Forelimb muscle (tissue), 1 donor: ENCODE measurements at regions not wholly inside any gene's neighbourhood (a gene's known extent, or its start where the extent isn't known, plus 50 kb on each side); places are given as distances from the start of the nearest gene placed in this dataset.
"Not testable (repeated sequence)": the region's sequence is repeated elsewhere in the genome, so short reads cannot be mapped to it uniquely, and the experiment has no call there.

ENCODE experiments used
- DNase-seq: peaks from one replicate; pipeline ENCODE4 v3.0.0-alpha.2; 2013; ENCODE audit warnings: low read depth

DNA sequence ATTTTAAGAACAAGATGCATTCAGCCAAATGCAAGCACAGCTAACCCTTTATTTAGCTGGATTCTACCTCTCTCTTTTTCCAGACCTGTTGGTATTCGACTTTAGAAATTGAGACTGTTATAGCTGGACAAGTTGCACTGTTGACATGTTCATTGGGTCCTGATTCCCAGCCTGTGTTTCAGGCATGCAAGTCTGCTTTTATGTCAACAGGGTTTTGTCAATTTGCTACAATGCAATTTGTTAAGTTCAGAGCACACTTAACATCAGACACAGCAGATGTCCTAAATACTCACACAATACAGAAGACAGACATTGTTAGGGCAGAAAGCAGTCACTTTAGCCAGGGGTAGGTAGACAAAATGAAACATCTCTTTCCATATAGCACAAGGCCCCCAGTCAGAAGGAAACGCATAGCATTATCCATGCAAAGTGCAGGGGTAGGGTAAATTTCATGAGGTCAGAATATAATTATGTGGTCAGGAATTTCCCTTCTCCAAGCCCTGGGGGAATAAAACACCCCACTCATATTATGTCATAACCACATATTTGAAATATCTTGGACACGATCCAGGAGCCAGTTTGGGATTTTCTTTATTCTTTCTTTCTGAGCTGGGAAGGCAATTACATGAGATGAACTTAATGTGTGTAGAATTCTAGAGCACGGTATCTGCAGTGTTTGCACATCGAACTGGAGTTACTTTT, 504.1 kb downstream of the NTRK3 start:
- DNase-seq, result no peak

DNA sequence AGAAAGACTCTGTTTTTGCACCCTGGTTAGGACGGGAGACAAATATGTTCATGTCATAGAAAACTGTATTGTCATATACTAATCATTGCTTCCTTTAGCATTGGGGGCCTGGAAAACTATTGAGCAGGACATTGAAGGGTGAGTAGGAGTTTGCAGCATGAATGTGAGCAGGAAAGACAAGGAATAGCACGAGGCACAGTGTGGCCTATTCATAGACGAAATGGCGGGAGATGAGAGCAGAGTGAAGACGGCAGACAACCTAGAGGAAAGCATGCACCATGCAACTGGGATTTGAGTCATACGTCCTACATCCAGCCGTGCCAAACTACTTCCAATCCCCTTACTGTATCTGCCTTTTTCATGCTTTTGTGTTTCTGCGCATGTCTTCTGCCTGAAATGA, 508.1 kb downstream of the NTRK3 start:
- DNase-seq, result no peak

DNA sequence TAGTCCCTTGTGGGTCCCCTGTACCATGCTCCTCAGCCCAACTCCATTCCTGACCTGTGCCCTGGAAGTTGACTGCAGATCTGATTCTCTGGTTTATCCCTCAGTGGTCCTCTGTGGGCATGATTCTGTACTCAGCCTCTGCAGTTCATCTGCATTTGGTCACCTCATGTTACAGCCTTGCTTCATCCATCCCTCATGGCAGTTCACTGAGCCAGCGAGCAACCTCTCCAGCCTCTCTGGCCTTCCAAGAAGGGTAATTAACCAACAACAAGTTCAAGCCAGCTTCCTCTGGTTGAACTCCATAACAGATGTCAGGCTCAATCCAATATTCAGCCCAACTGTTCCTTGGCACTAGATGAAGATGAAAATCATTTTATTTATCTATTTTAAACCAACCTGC, 509.5 kb downstream of the NTRK3 start:
- DNase-seq, result no peak

DNA sequence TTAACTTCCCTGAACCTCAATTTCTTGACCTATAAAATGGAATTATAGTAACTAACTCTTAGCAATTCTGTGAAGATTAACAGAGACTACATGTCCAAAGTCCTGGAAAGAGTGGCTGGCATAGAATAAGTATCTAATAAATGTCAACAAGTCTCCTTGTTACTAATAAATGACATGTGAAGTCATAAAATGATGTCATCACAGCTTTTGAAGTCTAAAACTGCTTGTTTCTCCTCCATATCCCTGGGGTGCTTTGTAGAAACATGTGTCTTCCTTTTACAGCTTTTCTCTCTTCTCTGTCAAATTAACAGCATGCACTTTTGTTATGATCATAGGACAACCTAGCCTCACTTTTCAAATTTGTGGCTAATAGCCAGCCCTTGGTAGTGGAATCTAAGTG, 510.2 kb downstream of the NTRK3 start:
- DNase-seq, result no peak

DNA sequence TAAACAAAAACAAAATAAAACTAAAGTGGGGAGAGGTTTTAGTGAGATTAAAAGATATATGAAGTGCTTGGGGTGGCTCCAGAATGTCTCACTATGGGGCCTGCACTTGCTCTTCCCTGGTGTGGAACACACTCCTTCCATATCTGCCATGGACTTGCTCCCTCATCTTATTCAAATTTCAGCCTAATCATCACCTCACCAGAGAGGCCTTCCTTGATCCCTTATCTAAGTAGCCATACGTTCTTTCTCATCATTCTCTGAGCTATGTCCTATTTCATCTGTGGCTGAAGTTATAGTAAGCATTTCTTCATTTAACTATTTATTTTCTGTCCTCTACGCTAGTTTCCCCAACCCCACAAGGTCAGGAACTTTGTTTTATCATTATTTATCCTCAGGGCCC, 511.7 kb downstream of the NTRK3 start:
- no peak for DNase-seq

DNA sequence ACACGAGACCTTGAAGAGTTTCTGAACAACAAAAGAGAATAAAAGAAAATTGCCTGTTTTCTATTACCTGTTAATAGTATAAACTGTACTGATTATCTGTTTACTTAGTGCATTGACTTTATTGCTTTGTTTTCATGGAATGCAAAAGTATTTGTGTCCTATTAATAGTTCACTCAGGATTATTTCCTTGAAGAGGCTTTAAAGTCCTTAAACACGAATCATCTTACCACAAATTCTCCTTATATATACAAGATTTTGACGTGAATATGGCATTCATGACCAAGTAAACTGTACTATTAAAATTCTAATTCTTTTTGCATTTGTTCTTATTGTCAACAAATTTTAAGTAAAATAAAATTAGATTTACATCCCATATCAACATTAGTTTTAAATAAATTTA, 513.0 kb downstream of the NTRK3 start:
- DNase-seq, result no peak

DNA sequence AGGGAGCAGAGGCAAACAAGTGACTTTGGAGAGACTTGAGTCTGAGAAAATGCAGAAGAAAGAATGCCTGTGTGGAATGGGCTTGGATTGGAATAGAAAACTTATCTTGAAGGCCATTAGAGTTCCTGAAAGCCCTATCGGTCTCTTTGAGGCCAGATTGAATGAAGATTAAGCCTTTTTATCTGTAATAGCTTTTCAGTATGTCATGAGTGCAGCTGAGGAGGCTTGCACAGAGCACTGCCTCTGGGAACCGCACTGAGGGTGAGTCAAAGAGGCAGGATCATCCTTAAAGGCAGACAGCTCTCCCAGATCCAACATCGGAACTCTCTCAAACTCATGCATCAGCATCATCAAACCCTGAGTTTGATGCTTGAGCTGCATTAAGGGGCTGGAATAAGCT, 515.2 kb downstream of the NTRK3 start:
- DNase-seq, result no peak

DNA sequence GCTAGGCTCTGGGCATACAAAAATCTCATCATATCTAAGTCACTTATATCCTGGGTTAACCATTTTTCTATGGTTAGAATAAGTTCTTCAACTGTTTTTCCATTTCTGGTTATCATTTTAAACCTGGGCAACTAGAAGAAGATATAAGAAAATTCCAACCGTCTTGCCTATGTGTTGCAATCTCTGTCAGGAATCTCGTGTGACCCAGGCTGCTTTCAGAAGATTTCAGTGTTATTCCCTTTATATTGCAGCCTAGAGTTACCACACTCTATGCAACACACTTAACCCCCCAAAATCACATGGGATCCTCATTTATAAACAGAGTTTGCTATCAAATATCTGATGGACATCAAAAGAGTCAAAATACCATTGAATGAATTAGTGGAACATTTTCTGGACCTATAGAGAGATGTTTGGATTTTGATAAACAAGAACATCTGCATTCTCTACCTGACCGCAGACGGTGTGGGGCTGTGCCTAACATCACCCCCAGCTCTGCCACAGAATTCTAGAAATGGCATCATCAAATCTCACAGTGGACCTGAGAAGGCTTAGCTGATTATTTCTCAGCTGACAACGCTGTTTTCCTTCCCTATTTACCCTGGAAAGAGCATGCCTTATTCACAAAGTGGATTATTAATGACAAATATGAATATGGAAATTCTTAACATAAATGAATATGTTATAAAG, 515.7 kb downstream of the NTRK3 start:
- no peak for DNase-seq

DNA sequence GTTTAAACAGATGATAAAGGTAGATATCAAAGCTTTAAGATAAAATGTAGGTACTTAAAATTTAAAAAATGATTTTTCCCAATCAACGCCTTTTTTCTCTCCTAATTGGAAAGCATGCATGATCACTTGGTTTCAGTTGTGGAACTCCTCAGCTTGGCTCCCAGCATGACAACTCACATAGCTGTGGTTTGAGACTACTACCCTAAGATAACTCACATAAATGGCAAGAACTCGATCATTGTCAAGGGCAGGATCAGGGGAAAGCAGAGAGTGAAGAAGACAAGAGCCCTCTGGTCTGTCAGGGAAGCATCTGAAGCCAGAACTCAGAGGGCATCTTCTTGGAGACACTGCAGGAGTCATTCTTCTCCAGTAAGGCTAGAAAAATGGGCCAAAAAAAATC, 516.7 kb downstream of the NTRK3 start:
- DNase-seq, result no peak

DNA sequence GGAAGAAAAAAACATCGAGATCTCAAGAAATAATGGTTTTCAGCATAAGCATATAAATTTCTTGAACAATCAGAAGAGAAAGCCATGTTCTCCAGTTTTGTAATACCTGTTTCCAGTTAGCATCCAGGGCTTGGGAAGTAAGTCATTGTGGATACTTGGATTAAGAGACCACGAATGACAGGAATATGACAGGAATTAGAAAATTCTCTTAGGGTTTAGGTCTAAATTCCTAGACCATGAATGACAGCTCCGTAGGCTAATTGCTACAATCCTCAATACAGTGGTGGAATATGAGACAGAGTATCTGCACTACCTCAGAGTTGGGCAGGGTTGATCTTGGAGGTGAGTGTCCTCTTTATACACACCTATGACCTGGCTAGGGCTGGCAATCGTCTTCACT, 517.5 kb downstream of the NTRK3 start:
- no peak for DNase-seq

DNA sequence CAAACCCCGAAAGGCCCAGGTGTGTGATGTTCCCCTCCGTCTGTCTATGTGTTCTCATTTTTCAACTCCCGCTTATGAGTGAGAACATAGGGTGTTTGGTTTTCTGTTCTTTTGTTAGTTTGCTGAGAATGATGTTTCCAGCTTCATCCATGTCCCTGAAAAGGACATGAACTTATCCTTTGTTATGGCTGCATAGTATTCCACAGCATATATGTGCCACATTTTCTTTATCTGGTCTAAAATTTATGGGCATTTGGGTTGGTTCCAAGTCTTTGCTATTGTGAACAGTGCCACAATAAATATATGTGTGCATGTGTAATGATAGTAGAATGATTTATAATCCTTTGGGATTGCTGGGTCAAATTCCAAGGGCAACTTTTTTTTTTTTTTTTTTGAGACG, 519.1 kb downstream of the NTRK3 start:
- DNase-seq, result not testable (repeated sequence)

DNA sequence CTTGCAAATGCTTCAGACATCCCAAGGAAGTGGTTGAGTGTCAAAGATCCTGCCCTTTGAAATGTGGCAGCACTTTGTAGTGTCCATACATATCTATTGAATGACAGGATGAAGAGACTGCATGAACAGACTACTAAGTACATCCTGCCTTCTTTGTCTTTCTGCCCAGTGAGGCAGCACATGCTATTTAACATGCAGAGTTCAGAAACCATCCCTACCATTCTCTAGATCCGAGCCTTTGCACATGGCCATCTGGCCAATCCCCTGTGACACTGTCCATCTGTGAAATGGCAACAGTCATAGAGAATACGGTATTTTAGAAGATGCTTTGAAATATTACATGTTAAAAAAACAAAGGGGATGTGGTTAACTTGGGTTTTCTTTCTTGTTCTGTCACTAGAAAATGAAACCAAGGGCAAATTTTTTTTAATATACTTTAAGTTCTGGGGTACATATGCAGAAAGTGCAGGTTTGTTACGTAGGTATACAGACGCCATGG, 519.6 kb downstream of the NTRK3 start:
- DNase-seq, result no peak

DNA sequence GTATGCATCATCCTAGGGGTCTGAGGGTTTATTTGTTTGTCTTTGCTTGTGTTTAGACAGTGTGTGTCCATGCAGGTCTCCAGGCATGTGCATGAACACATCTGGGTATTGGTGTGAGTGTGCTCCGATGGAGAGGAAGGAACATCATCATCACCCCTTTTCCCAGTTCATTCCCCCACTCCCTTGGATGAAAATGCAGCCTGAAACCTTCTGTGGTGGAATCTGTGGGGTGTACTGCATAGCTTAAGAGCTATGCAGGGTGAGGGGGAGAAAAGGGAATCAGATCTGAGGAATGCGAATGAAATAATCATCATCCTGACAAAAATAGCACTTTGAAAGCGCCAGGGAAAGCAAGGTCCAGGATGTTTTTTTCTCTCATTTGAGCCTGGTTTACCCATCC, 520.1 kb downstream of the NTRK3 start:
- no peak for DNase-seq

DNA sequence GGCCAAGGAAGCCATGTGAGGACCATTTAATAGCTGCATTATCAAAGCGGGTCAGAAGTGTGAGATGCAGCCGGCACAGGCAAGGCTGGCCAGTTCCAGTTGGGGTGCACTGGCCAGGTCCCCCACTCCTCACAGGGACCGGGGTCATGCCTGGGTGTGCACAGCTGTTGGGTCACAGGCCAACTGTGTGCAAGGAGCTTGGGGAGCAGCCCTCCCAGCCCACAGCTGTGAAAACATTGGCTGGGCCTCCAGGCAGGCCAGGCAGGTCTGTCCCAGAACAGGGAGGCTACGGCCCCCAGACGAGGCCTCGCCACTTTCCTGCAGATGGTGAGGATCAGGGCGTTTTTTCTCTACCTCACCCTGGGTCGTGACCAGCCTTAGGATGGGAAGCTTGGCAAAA, 521.0 kb downstream of the NTRK3 start:
- no peak for DNase-seq

DNA sequence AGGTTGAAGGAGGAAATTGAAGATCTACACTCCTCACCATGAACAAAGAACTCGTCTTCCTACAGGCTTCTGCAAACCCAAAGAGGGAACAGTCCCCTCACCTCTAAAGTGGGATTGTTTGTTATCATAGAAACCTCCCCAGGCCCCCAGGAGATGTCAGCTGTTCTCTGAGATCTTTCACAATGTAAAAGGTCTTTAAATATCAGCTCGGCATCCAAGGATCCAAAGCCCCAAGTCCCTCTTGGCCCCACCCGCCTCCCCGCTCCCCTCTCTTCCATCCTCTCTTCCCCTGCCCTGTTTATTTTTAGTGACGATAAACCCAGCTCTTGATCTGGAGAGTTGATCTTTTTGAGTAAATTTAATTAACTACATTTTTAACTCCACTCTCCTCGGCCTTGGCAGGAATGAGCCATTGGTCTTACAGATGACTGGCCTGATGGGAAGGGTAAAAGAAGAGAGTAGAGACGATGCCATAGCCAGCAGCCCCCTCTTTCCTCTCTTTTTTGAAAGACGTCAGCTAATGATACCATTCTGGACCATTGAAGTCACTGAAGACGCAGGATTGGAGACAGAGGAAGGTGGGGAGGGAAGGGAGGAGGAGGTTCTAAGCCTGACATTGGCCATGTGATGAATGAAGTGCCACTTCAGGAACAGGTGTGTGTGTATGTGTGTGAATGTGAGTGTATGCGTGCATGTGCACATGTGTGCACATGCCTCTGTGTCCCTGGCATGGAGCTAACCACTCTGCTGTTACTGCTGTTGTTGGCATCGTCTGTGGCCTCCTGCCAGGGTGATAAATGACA, 521.8 kb downstream of the NTRK3 start:
- no peak for DNase-seq

DNA sequence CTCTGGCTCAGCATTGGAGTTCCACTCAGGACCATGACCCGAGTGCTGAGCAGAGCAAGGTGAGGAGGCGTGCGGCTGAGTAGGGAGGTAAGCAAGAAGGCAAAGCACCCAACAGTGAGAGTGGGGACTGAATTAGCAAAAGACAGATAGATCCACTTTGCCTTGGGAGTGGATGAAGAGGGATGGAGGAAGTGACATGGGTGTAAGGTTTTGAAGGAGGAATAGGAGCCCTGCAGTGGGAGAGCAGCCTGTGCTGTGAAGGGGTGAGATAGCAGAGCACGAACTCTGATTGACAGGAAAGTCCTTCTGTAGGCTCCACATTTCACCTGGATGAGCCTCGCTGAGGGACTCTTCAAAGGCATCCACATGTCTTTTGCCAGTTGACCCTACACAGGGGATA, 522.6 kb downstream of the NTRK3 start:
- DNase-seq, result no peak

DNA sequence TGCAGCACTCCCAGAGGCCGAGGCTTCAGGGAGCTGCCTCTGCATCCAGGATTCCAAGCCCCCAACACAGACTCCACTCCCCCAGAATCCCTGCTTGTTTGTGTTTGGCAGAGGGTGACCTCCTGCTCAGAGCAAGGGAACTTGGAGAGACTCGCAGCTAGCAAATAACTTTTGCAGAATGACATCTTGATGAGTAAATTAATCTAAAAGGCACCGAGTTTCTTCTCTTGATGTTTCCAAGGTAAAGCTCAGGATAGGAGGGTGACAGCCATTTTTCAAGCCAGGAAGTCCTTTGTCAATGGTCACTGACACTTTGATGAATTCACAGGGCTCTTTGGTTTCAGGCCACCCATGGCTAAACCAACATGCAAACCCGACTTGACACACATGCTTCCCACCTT, 523.0 kb downstream of the NTRK3 start:
- DNase-seq, result no peak

DNA sequence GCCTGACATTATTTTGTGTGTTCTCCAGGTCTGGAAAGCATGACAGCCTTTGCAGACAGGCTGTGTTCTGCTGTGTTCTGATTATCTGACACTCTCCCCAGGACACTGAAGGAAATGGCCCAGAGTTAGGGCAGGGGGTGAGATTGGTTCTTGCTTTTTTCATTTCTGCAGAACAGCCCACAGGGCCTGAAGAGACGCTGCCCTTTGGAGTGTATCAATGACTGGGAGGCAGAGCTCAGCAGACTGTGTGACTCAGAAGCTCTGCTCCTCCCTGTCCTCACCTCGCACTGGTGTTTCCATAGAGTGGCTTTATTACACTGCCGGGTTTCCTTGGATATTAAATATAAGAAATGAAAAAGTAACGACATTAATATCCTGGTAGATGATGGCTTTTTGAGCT, 523.6 kb downstream of the NTRK3 start:
- DNase-seq, result no peak

DNA sequence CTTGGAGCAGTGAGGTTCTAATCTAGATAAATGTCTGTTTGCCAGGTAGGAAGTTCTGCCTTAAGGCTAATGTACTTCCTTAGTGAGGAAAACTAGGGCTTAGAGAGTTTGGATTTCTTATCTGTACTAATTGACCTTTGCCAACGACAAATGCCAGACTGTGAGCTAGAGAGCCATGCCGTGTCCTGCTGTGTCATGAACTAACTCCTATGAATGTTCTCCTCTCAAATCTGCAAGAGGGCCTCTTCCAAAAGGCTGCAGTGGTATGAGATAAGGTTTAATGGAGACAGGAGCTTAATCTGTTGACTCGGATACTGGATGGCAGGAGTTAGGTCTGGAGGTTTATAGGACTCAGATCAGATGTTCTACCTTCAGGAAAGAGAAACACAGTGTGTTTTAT, 524.9 kb downstream of the NTRK3 start:
- no peak for DNase-seq

DNA sequence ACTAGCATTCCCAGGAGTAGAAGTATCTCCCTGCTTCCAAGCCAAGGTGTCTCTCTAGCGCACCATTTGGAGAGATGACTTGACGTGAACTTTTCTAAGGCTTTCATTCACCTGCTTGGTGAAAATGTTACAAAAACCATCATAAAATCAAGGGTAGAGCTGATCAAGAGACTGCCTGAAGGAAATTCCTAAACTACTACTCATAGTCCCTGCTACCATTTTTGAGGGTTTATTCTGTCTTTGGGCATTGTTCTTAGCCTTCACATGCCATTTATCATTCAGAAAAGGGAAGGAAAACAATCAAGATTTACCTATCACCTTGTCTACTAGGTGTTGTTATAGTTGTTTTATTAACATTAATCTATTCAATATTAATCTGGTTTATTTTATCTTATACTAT, 525.8 kb downstream of the NTRK3 start:
- no peak for DNase-seq

DNA sequence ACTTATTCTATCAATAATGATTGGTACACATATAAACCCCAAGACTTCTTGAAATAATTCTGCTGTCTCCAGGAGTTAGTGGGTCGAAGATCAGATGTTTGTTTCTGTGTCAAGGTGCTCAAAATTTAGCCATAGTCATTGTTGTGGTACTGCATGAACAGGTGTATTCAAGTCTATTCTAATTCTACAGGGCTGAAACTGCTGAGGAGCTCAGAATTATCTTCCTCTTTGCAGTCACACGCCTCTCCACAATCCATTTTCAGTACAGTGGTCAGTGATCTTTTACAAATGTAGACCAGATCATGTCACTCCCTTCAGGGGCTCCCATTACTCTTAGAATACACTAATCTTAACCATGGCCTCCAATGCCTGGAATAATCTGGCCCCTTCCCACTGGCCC, 527.5 kb downstream of the NTRK3 start:
- no peak for DNase-seq

DNA sequence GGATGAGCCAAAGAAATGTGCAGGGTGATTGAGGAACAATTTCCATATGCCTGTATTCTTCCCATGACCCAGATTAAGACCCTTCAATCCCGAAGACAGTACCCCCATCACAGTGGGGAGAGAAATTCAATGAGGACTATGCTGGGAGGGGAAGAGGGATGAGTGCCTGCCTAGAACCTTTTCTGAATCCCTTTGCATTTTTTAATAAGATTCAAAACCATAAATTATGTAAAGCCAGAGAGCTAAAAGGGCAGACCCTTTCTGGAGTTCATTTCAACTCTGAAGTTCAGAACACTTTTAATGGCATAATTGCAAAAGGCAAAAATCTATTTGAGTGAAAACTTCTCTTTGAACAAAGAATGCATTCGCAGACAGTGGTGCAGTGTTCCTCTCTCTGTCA, 529.5 kb downstream of the NTRK3 start:
- DNase-seq, result no peak

DNA sequence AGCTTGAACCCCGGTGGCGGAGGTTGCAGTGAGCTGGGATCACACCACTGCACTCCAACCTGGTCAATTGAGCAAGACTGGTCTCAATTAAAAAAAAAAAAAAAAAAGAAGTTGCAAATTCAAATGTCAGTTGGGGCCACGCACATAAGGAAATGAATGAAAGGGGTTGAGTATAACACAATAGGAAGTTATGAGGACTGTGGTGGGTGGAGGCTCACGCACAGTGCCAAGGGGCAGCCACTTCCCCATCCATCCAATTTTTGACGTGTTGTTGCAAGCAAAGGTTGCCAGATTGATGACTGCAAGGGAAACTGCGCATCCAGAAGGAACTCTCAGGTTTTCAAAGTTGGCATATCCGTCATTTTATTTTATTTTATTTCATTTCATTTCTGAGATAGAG, 532.2 kb downstream of the NTRK3 start:
- no peak for DNase-seq
